ENCODE measurements at regions not wholly inside any gene's neighbourhood (a gene's known extent, or its start where the extent isn't known, plus 50 kb on each side); places are given as distances from the start of the nearest gene placed in this dataset.

GRCh38 chr2:16339206-16339605 lies 326.4 kb downstream of the CYRIA start:
- ATAC-seq, result no peak
- TF ChIP-seq, protein P1, sequence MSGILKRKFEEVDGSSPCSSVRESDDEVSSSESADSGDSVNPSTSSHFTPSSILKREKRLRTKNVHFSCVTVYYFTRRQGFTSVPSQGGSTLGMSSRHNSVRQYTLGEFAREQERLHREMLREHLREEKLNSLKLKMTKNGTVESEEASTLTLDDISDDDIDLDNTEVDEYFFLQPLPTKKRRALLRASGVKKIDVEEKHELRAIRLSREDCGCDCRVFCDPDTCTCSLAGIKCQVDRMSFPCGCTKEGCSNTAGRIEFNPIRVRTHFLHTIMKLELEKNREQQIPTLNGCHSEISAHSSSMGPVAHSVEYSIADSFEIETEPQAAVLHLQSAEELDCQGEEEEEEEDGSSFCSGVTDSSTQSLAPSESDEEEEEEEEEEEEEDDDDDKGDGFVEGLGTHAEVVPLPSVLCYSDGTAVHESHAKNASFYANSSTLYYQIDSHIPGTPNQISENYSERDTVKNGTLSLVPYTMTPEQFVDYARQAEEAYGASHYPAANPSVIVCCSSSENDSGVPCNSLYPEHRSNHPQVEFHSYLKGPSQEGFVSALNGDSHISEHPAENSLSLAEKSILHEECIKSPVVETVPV (CRISPR knock-in tag; IDR thresholded peaks at IDR 0.05), result no peak
- TF ChIP-seq ZNF565 (CRISPR knock-in tag; conservative IDR thresholded peaks at IDR 0.05; ENCODE audit: low read depth) (no peak), ESRRG (CRISPR knock-in tag; IDR thresholded peaks at IDR 0.05) (no peak), PATZ1 (CRISPR knock-in tag; IDR thresholded peaks at IDR 0.05; ENCODE audit: borderline replicate concordance) (no peak), SNAI2 (CRISPR knock-in tag; IDR thresholded peaks at IDR 0.05) (no peak), TCF4 (CRISPR knock-in tag; IDR thresholded peaks at IDR 0.05; ENCODE audit: borderline replicate concordance) (no peak), ZFP30 (CRISPR knock-in tag; IDR thresholded peaks at IDR 0.05) (no peak), ISL1 (CRISPR knock-in tag; IDR thresholded peaks at IDR 0.05) (no peak), BACH2 (CRISPR knock-in tag; IDR thresholded peaks at IDR 0.05; ENCODE audit: borderline replicate concordance) (no peak), CSDC2 (CRISPR knock-in tag; IDR thresholded peaks at IDR 0.05) (no peak), ZC3H10 (CRISPR knock-in tag; IDR thresholded peaks at IDR 0.05) (no peak)
- TF ChIP-seq, protein P2, sequence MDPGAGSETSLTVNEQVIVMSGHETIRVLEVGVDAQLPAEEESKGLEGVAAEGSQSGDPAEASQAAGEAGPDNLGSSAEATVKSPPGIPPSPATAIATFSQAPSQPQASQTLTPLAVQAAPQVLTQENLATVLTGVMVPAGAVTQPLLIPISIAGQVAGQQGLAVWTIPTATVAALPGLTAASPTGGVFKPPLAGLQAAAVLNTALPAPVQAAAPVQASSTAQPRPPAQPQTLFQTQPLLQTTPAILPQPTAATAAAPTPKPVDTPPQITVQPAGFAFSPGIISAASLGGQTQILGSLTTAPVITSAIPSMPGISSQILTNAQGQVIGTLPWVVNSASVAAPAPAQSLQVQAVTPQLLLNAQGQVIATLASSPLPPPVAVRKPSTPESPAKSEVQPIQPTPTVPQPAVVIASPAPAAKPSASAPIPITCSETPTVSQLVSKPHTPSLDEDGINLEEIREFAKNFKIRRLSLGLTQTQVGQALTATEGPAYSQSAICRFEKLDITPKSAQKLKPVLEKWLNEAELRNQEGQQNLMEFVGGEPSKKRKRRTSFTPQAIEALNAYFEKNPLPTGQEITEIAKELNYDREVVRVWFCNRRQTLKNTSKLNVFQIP (CRISPR knock-in tag; IDR thresholded peaks at IDR 0.05; ENCODE audit: borderline replicate concordance, low read depth), result no peak
- TF ChIP-seq, protein P3, sequence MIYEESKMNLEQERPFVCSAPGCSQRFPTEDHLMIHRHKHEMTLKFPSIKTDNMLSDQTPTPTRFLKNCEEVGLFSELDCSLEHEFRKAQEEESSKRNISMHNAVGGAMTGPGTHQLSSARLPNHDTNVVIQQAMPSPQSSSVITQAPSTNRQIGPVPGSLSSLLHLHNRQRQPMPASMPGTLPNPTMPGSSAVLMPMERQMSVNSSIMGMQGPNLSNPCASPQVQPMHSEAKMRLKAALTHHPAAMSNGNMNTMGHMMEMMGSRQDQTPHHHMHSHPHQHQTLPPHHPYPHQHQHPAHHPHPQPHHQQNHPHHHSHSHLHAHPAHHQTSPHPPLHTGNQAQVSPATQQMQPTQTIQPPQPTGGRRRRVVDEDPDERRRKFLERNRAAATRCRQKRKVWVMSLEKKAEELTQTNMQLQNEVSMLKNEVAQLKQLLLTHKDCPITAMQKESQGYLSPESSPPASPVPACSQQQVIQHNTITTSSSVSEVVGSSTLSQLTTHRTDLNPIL (CRISPR knock-in tag; IDR thresholded peaks at IDR 0.05; ENCODE audit: low read depth), result no peak

GRCh38 chr2:16338026-16338425 lies 327.6 kb downstream of the CYRIA start:
- no peak for ATAC-seq
- TF ChIP-seq CSDC2 (CRISPR knock-in tag; IDR thresholded peaks at IDR 0.05) (no peak), TSHZ2 (CRISPR knock-in tag; IDR thresholded peaks at IDR 0.05) (no peak), RARB (CRISPR knock-in tag; IDR thresholded peaks at IDR 0.05) (no peak), SNAI2 (CRISPR knock-in tag; IDR thresholded peaks at IDR 0.05) (no peak), ISL1 (CRISPR knock-in tag; IDR thresholded peaks at IDR 0.05) (no peak), ZNF70 (CRISPR knock-in tag; IDR thresholded peaks at IDR 0.05) (no peak), ZNF565 (CRISPR knock-in tag; conservative IDR thresholded peaks at IDR 0.05; ENCODE audit: low read depth) (no peak)
- TF ChIP-seq, protein P1 (CRISPR knock-in tag; IDR thresholded peaks at IDR 0.05), result no peak

DNA sequence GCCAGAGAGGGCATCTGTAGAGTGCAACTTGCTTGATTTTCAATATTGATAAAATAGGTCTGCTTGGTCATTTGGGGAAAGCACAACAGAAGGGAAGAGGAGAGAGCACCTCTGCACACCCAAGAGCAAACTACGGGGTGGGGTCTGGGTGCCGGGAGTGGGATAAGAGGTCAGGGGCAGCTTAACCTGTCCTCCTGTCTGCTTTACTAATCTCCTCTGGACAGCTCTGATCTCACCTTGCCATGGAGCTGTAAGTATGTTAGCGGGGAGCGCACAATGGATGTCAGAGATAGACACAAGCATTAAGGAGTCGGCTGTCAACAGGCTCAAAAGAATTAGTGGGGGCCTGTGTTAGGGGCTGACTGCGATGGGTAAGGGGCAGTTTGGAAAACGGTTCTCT lies 328.7 kb downstream of the CYRIA start:
- ATAC-seq, result no peak
- TF ChIP-seq TCF4 (CRISPR knock-in tag; IDR thresholded peaks at IDR 0.05; ENCODE audit: borderline replicate concordance), result no peak
- TF ChIP-seq, protein P2 (CRISPR knock-in tag; IDR thresholded peaks at IDR 0.05; ENCODE audit: borderline replicate concordance, low read depth), result no peak
- TF ChIP-seq OSR1 (CRISPR knock-in tag; IDR thresholded peaks at IDR 0.05), result no peak
- TF ChIP-seq ZFP3 (CRISPR knock-in tag; IDR thresholded peaks at IDR 0.05), result no peak
- TF ChIP-seq RARB (CRISPR knock-in tag; IDR thresholded peaks at IDR 0.05), result no peak
- no peak for TF ChIP-seq ZFP30 (CRISPR knock-in tag; IDR thresholded peaks at IDR 0.05)
- no peak for TF ChIP-seq ZNF565 (CRISPR knock-in tag; conservative IDR thresholded peaks at IDR 0.05; ENCODE audit: low read depth)
- no peak for TF ChIP-seq ISL1 (CRISPR knock-in tag; IDR thresholded peaks at IDR 0.05)
- TF ChIP-seq CSDC2 (CRISPR knock-in tag; IDR thresholded peaks at IDR 0.05), result no peak
- no peak for TF ChIP-seq GLIS3 (CRISPR knock-in tag; IDR thresholded peaks at IDR 0.05)
- no peak for TF ChIP-seq PATZ1 (CRISPR knock-in tag; IDR thresholded peaks at IDR 0.05; ENCODE audit: borderline replicate concordance)
- TF ChIP-seq, protein P1 (CRISPR knock-in tag; IDR thresholded peaks at IDR 0.05), result no peak
- no peak for TF ChIP-seq ZNF70 (CRISPR knock-in tag; IDR thresholded peaks at IDR 0.05)
- no peak for TF ChIP-seq BACH2 (CRISPR knock-in tag; IDR thresholded peaks at IDR 0.05; ENCODE audit: borderline replicate concordance)
- TF ChIP-seq ESRRG (CRISPR knock-in tag; IDR thresholded peaks at IDR 0.05), result no peak
- no peak for TF ChIP-seq ZNF8 (CRISPR knock-in tag; IDR thresholded peaks at IDR 0.05)
